ENCODE measurements at regions not wholly inside any gene's neighbourhood (a gene's known extent, or its start where the extent isn't known, plus 50 kb on each side); places are given as distances from the start of the nearest gene placed in this dataset.

DNA sequence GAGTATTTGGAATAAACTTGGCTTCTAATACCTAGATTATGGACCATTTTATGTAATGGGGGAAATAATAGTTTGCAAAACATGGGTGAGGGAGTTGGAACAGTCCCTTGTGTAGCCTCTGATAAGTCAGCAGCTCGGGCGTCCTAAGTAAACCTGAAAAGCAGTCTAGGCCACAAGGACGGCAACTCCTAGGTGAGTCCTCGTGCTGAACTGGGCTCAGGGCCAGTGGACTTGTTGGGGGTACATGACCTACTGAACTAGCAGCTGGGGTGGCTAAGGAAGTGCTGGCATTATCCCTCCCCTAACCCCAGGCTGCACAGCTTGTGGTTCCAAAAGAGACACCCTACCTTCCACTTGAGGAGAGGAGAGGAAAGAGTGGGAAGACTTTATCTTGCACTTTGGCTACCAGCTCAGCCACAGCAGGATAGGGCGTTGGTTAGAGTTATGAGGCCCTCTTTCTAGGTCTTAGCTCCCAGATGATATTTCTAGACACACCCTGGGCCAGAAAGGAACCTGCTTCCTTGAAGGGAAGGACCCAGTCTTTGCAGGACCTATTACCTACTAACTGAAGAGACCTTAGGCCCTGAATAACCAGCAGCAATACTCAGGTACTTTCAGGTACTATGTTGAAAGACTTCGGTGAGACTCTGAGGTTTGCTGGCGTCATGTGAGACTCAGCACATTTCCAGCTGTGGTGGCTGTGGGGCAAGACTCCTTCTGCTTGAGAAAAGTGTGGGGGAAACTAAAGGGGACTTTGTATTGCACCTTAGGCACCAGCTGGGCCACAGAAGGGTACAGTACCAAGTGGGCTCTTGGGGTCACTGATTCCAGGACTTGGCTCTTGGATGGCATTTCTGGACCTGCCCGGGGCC lies 71.0 kb downstream of the AQP4 start:
- DNase-seq = no peak

DNA sequence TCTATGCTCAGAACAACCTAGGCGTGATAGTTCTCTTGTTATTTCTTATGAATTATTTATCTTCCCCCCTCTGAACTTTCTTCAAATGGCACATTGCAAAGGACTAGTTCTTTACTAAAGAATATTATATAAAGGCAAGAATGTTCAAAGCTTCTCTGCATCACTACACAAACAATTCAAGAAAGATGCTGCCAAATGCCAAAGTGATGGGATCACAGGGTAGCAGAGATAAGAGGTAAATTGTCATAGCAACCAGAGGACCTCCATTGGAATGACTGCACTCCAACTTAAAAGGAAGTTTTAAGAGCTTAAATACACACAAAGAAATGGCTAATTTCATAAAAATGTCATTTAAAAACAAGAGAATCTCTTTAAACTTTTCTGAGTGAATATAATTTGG lies 72.8 kb downstream of the AQP4 start:
- DNase-seq = no peak

GRCh38 chr18:26791676-26792075 lies 73.8 kb downstream of the AQP4 start:
- DNase-seq = no peak

DNA sequence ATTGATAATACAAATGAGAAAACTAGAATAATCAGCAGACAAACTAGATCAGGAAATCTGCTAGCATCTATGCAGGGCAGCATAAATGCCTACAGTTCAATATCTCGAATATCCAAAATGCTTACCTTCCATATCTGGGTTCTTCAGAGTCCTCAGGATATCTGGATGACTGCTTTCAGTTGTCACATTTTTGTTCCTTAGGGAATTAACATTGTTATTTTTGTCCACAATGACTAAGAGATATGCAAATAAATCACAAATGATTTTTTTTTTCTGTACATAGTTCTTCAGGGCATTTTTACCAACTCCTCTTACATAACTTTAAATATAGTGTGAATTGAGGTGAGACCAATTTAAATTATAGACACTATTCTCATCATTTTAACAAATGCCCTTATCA lies 80.9 kb downstream of the AQP4 start:
- DNase-seq = no peak

DNA sequence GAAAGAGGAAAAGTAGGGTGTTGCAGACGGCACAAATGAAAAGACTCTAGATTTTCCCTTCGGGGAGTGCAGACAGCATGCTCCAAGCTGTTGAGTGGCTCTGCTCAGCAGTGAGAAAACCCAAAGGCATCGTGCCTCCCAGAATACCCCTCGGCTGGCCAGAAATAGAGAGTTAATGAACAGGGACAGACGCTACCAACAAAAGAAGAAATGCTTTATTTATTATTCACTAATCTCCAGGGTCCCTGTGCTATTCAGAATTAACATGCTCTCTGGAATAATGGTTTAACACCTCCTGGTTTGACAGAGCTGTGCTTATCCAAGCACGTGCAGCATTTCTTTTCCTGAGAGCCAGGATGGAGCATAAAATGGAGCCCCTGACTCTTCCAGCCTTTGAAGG lies 82.3 kb downstream of the AQP4 start:
- no peak for DNase-seq

DNA sequence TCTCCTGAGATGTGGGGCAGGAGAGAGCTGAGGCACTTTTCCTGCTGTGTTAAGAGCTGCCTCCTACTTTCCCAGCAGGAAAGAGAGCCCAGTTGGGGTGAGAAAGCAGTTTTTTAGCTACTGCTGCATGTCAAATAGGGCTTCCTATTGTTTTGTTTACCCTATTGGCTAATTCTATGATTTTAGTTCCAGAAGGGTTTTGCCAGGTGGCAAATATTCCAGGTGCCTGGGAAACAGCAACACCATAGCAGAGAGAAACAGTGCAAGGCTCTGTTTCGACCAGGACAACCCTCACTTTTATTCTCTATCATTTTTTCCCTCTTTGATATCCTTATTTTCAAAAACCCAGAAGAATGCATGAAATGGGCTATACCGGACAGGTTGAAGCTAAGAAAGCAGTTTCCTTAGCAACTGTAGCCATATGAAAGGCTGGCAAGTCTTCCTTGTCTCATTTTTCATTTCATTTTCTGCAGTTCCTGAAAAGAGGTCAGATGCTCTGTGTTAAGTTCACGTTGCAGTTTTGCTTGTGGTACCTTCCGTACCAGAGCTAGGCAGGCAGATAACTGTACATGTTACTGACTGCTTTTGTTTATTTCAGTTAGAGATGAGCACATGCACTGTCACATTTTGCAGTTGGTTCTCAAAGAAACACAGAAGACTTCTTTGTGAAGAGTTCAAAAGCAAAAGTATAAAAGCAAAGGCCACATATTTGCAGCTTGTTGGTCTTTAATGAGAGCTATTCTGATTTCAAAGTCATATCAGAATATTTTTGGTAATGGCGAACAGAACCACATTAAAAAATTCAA lies 84.8 kb downstream of the AQP4 start:
- DNase-seq = no peak

DNA sequence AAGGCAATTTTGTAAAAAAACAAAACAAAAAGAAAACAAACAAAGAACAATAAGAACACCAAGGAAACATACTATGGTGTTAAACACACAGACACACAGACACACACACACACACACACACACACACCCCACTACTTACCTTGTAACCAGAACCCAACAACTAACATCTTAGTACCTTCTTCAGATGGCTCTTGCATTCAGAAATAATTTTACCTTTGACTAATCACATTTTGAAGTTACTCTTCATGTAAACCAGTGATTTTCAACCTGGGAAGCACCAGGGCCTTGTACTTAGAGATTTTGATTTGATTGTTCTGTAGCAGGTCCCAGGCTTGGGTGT lies 87.5 kb downstream of the AQP4 start:
- DNase-seq = no peak

GRCh38 chr18:26777351-26778053 lies 88.0 kb downstream of the AQP4 start:
- DNase-seq = no peak

GRCh38 chr18:26772691-26773090 lies 92.8 kb downstream of the AQP4 start:
- no peak for DNase-seq

DNA sequence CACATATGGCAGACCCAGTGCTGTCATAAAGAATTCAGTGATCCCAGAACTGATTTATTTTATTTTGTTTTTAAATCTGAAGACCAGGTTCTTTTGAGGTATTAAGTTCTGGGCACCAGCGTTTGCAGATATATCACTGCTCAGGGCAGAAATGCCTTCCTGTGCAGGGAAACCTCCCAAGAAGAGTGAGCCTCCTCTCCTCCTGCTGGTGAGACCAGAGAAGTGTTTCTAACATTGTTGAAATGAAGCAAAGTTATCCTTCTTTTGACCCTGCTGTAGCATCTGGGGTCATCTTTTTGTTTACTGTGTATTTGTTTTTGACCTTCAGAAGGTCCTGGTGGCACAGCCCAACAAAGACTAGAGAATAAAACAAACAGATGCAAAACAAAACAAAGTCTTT lies 94.0 kb downstream of the AQP4 start:
- no peak for DNase-seq

GRCh38 chr18:26768385-26768784 lies 97.1 kb downstream of the AQP4 start:
- no peak for DNase-seq

- no peak for DNase-seq
Measured at GRCh38 chr18:26765498-26765897, 100.0 kb downstream of the AQP4 start.

- no peak for DNase-seq
Measured at GRCh38 chr18:26764586-26764985, 100.9 kb downstream of the AQP4 start.

GRCh38 chr18:26764177-26764576 lies 101.3 kb downstream of the AQP4 start:
- no peak for DNase-seq

DNA sequence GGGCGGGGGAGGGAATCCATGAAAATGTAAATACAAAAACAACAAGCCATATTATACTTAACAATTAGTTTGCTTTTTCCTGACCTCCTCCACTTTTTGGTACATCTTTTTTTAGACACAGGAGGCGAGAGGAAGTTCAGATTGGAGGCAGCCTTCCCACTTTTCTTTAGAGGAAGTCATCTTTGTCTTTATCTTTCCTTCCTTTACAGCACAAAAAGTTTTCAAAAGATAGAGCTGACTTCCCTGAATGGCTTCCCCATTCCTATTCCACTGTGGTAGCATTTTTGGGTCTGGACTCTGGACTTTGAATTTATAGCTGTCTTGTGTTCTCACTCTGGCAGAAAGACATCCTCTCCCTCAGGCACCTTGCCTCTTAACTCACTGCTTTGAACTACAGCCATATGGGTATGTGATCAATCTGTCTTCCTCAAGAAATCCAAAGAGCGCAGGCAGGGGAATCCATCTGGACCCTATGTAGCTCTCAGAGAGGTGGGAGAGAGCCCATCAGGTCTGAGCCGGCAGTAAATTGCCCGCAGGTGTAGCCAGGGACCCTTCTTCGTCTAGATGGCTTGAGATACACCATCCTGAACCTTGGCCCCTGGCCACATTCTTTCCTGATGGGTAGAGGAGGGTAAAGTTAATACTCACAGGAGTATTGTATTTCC lies 101.9 kb downstream of the AQP4 start:
- DNase-seq = no peak

GRCh38 chr18:26757263-26758019 lies 108.1 kb downstream of the AQP4 start:
- no peak for DNase-seq

- DNase-seq = no peak
Measured at GRCh38 chr18:26756556-26756955, 109.0 kb downstream of the AQP4 start.

DNA sequence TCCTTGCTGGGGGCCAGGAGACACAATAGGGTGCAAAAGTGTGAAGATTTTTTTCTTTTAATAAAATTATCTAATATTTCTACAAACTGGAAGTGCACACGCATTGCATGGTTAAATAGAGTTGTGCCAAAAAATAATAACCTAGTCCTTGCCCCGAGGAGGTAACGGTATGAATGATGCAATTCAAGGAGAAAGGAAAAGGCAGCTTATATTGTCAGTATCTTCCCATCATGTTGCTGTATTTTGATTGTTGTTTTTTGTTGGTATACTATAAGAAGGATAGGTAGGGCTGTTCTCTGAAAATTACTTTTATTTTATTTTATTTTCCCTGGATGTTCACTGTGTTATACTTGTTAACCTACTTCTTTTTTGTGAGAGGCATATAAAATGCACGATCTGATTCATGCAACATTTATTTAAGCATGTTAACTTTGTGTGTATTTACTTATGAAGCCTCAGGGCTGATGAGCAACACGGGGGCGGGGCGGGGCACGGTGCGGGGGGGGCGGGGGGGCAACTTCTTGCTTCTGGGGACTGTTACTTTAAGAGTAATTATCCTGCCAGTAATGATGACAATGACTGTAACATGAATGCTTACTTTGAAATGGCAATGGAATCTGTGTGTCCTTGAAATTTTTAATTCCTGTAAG lies 118.6 kb downstream of the AQP4 start:
- DNase-seq = no peak

DNA sequence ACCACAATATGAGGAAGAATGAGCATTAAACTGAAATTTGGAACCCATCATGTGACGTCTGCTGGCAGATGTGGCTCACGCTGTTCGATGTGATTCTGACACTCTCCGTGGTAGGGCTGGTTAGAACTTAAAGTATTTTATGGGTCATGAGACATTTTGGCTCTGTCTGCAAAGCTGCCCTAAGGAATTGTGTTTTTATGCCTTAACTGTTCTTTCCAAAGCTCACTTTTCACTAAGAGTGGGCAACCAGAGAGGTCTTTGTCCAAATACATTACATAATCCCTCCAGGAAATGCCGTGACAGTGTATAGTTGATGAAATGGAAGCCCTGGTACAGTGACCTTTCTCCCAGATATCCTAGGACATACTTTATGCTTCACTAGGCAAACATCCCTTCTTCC lies 119.1 kb downstream of the AQP4 start:
- DNase-seq = no peak

- DNase-seq = no peak
Measured at GRCh38 chr18:26745288-26746181, 120.0 kb downstream of the AQP4 start.

GRCh38 chr18:26741758-26742157 lies 123.7 kb downstream of the AQP4 start:
- DNase-seq = no peak

Measured in NCI-H1694 treated with DMSO at 0.1 percent for 48 hours (cell line).